Posterior vena cava (tissue), 2 donors: ENCODE measurements at regions not wholly inside any gene's neighbourhood (a gene's known extent, or its start where the extent isn't known, plus 50 kb on each side); places are given as distances from the start of the nearest gene placed in this dataset.

Source experiments
- DNase-seq: peaks from one replicate; pipeline ENCODE4 v3.0.0-alpha.2; 2020; ENCODE audit warnings: low spot score
- intact Hi-C, 2 donors: fragments of 100-400 bp; cut with DNase I; formaldehyde crosslinking; loops; one replicate each; pipeline versions ENCODE4 v1.14.1 to v1.14.2; 2022 to 2023
- donor health status: DM: yes; HTN: yes; CAD: no.
- donor health status: DM: yes; HTN: yes; CAD: no.

- intact Hi-C loops = no loop called here
- DNase-seq = no peak
Observed at GRCh38 chr18:28855989-28856388, 679.1 kb upstream of the CDH2 start.

DNA sequence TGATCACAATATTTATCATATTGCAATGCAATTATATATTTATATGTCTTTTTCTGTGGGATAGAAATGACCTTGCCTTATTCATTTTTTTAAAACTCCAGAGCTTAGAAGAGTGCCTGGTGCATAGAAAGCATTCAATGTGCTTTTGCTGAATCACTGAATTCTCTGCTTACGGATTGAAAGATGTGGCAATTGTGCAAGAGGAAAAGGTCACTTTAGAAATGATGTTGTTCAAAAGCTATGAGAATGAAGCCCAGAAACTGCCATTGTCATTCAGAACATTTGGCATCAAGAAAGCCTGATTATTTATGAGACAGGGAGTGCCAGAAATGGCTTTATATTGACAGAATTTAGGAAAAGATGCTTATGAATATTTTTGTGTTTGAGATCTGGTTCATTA, 678.6 kb upstream of the CDH2 start:
- intact Hi-C loops = no loop called here
- no peak for DNase-seq

DNA sequence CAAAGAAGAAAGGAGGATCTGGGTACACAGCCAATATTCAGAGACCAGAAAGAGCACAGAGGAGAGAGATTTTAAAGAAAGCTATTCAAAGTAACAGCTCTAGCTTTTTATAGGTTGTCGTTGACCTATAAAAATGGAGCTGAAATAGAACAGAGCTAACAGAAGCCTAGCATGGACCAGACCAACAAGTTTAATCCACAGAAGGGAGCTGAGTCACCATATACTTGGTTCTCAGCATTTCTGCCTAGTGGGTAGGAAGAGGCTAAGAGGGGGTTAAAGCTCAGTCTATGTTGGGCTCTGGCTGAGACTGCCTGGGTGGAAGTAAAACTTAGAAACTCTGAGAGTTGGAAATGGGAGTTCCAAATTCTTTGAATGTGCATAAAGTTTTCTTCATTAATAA, 678.0 kb upstream of the CDH2 start:
- intact Hi-C loops = no loop called here
- no peak for DNase-seq

DNA sequence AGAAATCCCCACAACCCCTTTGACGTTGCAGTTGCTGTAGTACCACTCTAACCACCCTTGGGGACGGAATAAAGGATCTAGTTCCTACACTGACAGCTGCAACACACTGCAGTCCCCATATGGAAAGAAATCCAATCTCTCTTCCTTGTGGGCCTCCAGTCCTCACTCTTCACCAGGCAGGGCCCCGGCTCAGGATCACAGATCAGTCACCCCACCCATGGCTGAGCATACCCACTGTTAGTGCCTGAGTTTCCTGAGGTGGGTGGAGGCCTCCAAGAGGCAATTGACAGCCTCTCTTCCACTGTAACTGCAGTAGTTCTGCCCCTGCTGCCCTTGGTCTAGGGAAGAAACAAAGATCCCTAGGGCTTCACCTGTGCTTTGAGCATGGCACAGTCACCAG, 670.0 kb upstream of the CDH2 start:
- intact Hi-C loops = no loop called here
- no peak for DNase-seq

DNA sequence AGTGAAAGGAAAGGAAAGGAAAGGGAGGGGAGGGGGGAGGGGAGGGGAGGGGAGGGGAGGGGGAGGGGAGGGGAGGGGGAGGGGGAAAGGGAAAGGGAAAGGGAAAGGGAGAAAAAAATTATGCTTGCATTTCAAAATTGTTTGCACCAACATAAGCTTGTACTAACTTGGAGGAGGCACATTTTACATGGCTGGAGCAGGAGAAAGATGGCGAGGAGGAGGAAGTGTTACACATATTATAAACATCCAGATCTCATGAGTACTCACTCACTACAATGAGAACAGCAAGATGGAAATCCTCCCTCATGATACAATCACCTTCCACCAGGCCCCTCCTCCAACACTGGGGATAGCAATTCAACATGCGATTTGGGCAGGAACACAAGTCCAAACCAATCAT, 660.2 kb upstream of the CDH2 start:
- DNase-seq = no peak
- intact Hi-C loops = no loop called here

DNA sequence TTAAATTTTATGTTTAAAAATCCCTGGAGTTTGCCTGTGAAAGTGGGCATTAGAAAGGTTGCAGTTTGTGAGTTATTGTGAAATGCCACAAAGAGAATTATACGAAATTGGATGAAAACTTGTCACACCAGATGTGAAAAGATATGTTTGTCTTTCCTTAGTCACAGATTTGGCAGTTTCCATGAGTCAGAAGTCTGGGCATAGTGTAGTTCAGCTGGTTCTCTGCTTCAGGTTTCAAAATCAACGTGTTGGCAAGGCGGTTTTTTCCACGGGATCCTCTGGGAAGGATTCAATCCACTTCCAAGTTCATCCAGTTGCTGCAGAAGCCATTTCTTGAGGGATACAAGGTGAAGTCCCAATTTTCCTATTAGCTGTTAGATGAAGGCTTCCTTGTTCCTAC, 658.0 kb upstream of the CDH2 start:
- intact Hi-C loops = no loop called here
- DNase-seq = no peak

DNA sequence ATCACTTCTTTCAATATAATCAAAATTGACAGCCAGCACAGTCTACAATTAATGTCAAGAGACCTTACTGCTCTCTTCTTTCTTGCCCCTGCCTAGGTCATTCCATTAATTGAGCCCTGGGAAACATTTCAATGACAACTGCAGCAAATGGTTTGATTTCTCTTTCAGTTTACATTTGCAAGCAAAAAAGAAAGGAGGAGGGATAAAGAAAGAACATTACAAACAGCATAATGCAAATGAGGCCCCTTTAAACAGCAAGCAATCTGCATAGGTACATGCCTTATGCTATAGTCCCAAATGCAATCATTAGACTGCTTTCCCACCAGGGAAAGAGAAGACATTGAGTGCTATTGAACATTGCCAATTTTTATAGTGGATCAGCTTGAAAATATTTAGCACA, 655.0 kb upstream of the CDH2 start:
- DNase-seq = no peak
- intact Hi-C loops = no loop called here

GRCh38 chr18:28831476-28831875, 654.5 kb upstream of the CDH2 start:
- intact Hi-C loops = no loop called here
- no peak for DNase-seq

DNA sequence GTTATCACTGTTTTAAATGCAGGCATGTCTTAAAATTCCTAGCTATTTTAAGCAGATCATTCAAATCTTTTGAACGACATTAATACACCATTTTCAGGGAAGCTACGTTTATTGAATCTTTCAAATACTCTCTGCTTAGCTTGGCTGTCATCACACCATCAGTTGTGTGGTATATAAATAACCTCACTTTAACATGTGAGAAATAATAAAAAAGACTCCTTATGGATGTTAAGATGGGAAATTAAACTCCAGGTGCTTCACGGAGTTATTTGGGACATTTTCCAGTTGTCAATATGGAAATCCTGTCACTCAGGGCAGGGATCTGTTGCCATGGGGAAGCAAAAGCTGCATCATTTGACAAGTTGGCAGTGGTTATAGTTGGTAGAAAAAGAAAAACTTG, 649.2 kb upstream of the CDH2 start:
- no peak for DNase-seq
- intact Hi-C loops = no loop called here

- intact Hi-C loops = no loop called here
- no peak for DNase-seq
Observed at GRCh38 chr18:28824183-28824574, 647.2 kb upstream of the CDH2 start.

DNA sequence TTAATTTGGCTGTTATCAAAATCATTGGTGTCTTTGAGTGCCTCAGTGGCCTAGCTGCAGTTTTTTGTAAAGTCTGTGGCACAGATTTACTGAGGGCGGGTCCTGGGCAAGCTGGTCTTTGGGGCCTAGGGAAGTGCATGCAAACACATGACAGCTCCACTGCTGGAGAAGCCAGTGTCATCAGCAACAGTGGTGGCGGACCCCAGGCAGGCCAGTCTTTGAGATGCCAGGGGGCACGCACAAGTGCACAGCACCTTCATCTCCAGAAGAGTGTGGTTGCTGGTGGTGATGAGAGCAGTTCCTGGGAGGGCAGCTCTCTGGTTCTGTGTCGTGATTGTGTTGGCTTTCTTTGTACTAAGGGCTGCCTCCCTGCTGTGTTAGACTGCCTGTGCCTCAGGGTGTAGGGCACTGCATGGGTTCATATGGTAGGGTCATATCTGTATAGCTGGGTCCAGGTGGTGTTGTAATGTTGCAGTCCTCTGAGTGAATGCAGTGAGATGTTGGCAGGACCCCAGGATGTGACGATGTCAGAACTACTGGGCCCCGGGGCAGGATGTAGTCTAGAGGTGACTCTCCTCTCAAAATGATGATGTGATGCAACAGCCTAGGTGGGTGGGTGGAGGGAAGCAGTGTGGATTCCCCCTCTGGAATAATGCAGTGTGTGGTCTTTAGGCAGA, 646.7 kb upstream of the CDH2 start:
- DNase-seq = no peak
- intact Hi-C loops = no loop called here

DNA sequence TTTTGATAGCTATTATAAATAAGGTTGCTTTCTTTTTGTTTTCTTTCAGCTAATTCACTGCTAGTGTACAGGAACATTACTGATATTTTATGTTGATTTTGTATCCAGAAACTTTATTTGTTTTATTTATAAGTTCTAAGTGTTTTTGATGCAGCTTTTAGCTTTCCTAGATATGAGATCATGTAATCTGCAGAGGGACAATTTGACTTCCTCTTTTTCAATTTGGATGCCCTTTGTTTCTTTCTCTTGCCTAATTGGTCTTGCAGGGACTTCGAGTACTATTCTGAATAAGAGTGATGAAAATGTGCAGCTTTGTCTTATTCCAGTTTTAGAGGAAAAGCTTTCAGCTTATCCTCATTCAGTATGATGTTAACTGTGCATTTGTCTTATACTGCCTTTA, 643.4 kb upstream of the CDH2 start:
- intact Hi-C loops = no loop called here
- DNase-seq = no peak

DNA sequence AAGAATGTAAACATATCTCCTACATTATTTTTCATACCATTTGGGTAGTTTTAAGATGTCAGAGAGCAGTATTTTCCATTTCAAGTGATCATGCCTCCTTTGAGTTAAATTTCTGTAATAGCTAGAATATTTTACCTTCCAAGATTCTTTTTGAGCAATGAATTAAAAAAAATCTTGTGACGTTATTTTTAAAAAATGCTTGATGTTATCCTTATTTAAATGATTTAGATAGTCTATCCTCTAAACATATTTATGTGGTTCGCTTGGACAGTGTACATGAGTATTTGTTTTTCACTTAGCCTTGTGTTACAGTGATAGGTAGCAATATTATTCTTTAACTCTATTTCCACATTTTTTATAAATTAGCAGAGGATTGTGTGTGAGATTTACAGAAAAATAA, 639.2 kb upstream of the CDH2 start:
- intact Hi-C loops = no loop called here
- no peak for DNase-seq

DNA sequence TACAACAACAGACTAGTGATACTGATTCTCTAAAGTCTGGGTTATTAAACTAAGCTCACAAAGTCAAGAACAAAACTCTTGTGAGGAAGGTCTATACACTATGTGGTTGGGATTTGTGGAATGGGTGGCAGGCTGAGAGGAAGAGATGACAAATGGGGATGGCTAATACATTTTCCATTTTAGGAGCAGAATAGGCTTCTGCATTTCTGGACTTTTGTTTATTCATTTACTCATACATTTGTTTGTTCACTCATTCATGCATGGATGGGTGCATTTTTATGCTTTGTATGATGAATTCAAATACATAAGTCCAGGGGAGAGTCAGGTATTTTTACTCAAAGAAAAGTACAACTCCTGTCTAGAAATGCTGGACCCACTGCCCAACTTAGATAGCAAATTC, 637.4 kb upstream of the CDH2 start:
- DNase-seq = no peak
- intact Hi-C loops = no loop called here

GRCh38 chr18:28808373-28808772, 631.4 kb upstream of the CDH2 start:
- no peak for DNase-seq
- intact Hi-C loops = no loop called here

- intact Hi-C loops = no loop called here
- no peak for DNase-seq
Observed at GRCh38 chr18:28805491-28805890, 628.6 kb upstream of the CDH2 start.

GRCh38 chr18:28804512-28805202, 627.7 kb upstream of the CDH2 start:
- intact Hi-C loops = no loop called here
- DNase-seq = no peak

- no peak for DNase-seq
- intact Hi-C loops = no loop called here
Observed at GRCh38 chr18:28802546-28802945, 625.6 kb upstream of the CDH2 start.

DNA sequence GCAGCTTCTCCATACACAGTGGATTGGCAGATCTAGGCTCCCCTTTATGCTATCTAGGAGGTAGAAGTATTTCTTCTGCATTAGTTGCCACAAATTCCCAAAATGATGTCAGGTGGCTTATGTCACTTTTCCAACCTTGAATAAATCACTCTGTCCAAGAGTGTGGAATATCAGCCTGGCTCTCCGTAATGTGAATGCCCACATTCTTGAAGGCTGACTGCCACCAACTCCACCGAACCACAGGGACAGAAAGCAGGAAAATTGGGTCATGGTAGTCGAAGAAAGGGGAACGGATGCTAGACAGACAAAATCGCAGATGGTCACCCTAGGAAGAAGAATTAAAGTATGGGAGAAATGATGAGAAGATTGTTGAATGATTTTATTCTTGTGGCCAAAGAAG, 624.9 kb upstream of the CDH2 start:
- intact Hi-C loops = no loop called here

GRCh38 chr18:28794459-28795245, 617.7 kb upstream of the CDH2 start:
- no peak for DNase-seq
- intact Hi-C loops = no loop called here

More for the DNA sequence above, 624.9 kb upstream of the CDH2 start:
- DNase-seq = no peak

GRCh38 chr18:28793901-28794300, 617.0 kb upstream of the CDH2 start:
- intact Hi-C loops = no loop called here
- DNase-seq = no peak
